HepG2 (cell line): ENCODE measurements at regions not wholly inside any gene's neighbourhood (a gene's known extent, or its start where the extent isn't known, plus 50 kb on each side); places are given as distances from the start of the nearest gene placed in this dataset.

Experiments used
- ATAC-seq: fragments of 200-7000 bp; cut with Tn5 transposase; 3 replicates; pipeline ENCODE4 v1.9.1; 2020; ENCODE audit warnings: mild to moderate bottlenecking, moderate library complexity
- BruUV-seq: library from RNA; stranded (reverse); fragments of 400-500 nt; replicated peaks from 2 replicates; lab custom pipeline; 2021; lab: Mats Ljungman, UMichigan
- CTCF ChIA-PET: fragments of 300-600 bp; formaldehyde crosslinking; extraction: SDS; loops from one replicate; lab custom pipeline; 2021; ENCODE audit warnings: low total read pairs, inconsistent platforms, low intra/inter-chr PET ratio; lab: Yijun Ruan, JAX
- POLR2A ChIA-PET: fragments of 350-600 bp; sonication (Branson Sonifier 250); formaldehyde crosslinking; loops from one replicate; lab custom pipeline; 2020; ENCODE audit warnings: antibody characterized with exemption, inconsistent platforms; lab: Yijun Ruan, JAX
- DNase-seq: peaks from one replicate; pipeline ENCODE4 v3.0.0-alpha.2; 2015; ENCODE audit warnings: low spot score
- FAIRE-seq: peaks from 3 replicates; lab custom pipeline; 2011; peaks lifted over from hg19 to GRCh38; lab: Jason Lieb, UNC
- H2AFZ ChIP-seq: one replicate; pipeline ENCODE4 v1.6.1; 2011; ENCODE audit warnings: low read length, inconsistent platforms
- H3K27ac ChIP-seq: fragments of 300-600 bp; 3 replicates; pipeline ENCODE4 v1.8.0; 2011; ENCODE audit warnings: mixed run types, mild to moderate bottlenecking, mixed read lengths, low read length, inconsistent platforms; ENCODE audit not compliant: insufficient read depth; ENCODE audit errors: extremely low read length
- H3K27me3 ChIP-seq, 2 experiments: fragments of 200-600 bp in 1 of 2; 2 replicates in 1 of 2; 3 replicates in 1 of 2; pipeline versions ENCODE4 v1.6.0 to v1.8.0; 2011; ENCODE audit warnings: low read length in 2 of 2, mild to moderate bottlenecking in 2 of 2, moderate library complexity in 2 of 2, inconsistent platforms in 1 of 2; ENCODE audit not compliant: insufficient read depth in 2 of 2, control insufficient read depth in 1 of 2
- H3K36me3 ChIP-seq, 2 experiments: fragments of 200-600 bp in 1 of 2; replicated peaks in 1 of 2; 2 replicates in 1 of 2; 3 replicates in 1 of 2; pipeline versions ENCODE4 v1.5.1 to v1.8.0; 2011; ENCODE audit warnings: low read length in 2 of 2, inconsistent platforms in 1 of 2; ENCODE audit not compliant: insufficient read depth in 2 of 2, control insufficient read depth in 1 of 2
- H3K4me1 ChIP-seq: 2 replicates; pipeline ENCODE4 v1.5.1; 2012; ENCODE audit warnings: low read length, inconsistent platforms; ENCODE audit not compliant: insufficient read depth
- H3K4me2 ChIP-seq: 2 replicates; pipeline ENCODE4 v1.6.0; 2011; ENCODE audit warnings: low read depth, low read length, inconsistent platforms
- H3K4me3 ChIP-seq, 3 experiments: fragments of 200-600 bp in 1 of 3; sonication (generic), shearing (Covaris generic) in 1 of 3; replicated peaks in 1 of 3; 2 replicates each; pipeline ENCODE4 v1.5.1; 2011 to 2016; ENCODE audit warnings: low read length in 3 of 3, inconsistent platforms in 2 of 3, low read depth in 2 of 3, mild to moderate bottlenecking in 2 of 3, control low read depth in 1 of 3, mixed read lengths in 1 of 3; ENCODE audit not compliant: insufficient read depth in 1 of 3
- H3K79me2 ChIP-seq: one replicate; pipeline ENCODE4 v1.6.1; 2011; ENCODE audit warnings: low read length, inconsistent platforms; ENCODE audit not compliant: insufficient read depth
- H3K9ac ChIP-seq: 2 replicates; pipeline ENCODE4 v1.6.0; 2011; ENCODE audit warnings: mild to moderate bottlenecking, low read depth, low read length, inconsistent platforms; ENCODE audit not compliant: insufficient read depth
- H3K9me3 ChIP-seq: 2 replicates; pipeline ENCODE4 v1.5.1; 2012; ENCODE audit warnings: mild to moderate bottlenecking, low read length
- H4K20me1 ChIP-seq: 2 replicates; pipeline ENCODE4 v1.6.0; 2011; ENCODE audit warnings: inconsistent platforms, mild to moderate bottlenecking, low read length, moderate library complexity; ENCODE audit not compliant: insufficient read depth
- BRD4 ChIP-seq: sonication (generic); formaldehyde crosslinking; IDR thresholded peaks from 2 replicates; pipeline ENCODE4 v1.4.0; 2020; ENCODE audit warnings: missing genetic modification reagents
- CREBL2 ChIP-seq: sonication (generic); formaldehyde crosslinking; IDR thresholded peaks from 2 replicates; pipeline ENCODE4 v1.8.1; 2023; ENCODE audit warnings: missing genetic modification reagents, mild to moderate bottlenecking, borderline replicate concordance
- CREM ChIP-seq, 2 experiments: sonication (generic) in 1 of 2; formaldehyde crosslinking in 1 of 2; IDR thresholded peaks; 2 replicates each; pipeline versions ENCODE4 v1.4.0 to v1.6.1; 2016 to 2020; ENCODE audit warnings: antibody characterized with exemption in 1 of 2, mild to moderate bottlenecking in 1 of 2, missing genetic modification reagents in 1 of 2
- ELF4 ChIP-seq: sonication (generic); formaldehyde crosslinking; IDR thresholded peaks from 2 replicates; pipeline ENCODE4 v1.5.0; 2020; ENCODE audit warnings: missing genetic modification reagents, mild to moderate bottlenecking, moderate library complexity, borderline replicate concordance
- FLYWCH1 ChIP-seq: sonication (generic); formaldehyde crosslinking; IDR thresholded peaks from 2 replicates; pipeline ENCODE4 v1.8.1; 2023; ENCODE audit warnings: mild to moderate bottlenecking, missing genetic modification reagents
- JUND ChIP-seq: sonication (generic); formaldehyde crosslinking; IDR thresholded peaks from 2 replicates; pipeline ENCODE4 v1.8.0; 2022; ENCODE audit warnings: mild to moderate bottlenecking, missing genetic modification reagents
- MTF1 ChIP-seq: sonication (generic); formaldehyde crosslinking; IDR thresholded peaks from 2 replicates; pipeline ENCODE4 v1.5.0; 2020; ENCODE audit warnings: missing genetic modification reagents
- POLR2G ChIP-seq: fragments of 200-400 bp; formaldehyde crosslinking; IDR thresholded peaks from 2 replicates; pipeline ENCODE4 v1.6.1; 2018; ENCODE audit warnings: mild to moderate bottlenecking, low read depth, low read length, moderate library complexity
- SCMH1 ChIP-seq: sonication (generic); formaldehyde crosslinking; IDR thresholded peaks from 2 replicates; pipeline ENCODE4 v1.9.0; 2021; ENCODE audit warnings: missing genetic modification reagents, mild to moderate bottlenecking, borderline replicate concordance
- SIN3A ChIP-seq: IDR thresholded peaks from 2 replicates; pipeline ENCODE4 v1.6.1; 2011; ENCODE audit warnings: low read depth, mild to moderate bottlenecking, control low read depth, low read length, borderline replicate concordance
- TFAP4 ChIP-seq: sonication (generic); IDR thresholded peaks from 2 replicates; pipeline ENCODE4 v1.6.1; 2016; ENCODE audit warnings: low read depth, borderline replicate concordance
- TFE3 ChIP-seq: IDR thresholded peaks from 2 replicates; pipeline ENCODE4 v1.6.1; 2016
- ZBTB20 ChIP-seq: sonication (generic); formaldehyde crosslinking; IDR thresholded peaks from 2 replicates; pipeline ENCODE4 v1.8.1; 2023; ENCODE audit warnings: missing genetic modification reagents, low read depth, mild to moderate bottlenecking, borderline replicate concordance
- ZBTB38 ChIP-seq: sonication (generic); formaldehyde crosslinking; IDR thresholded peaks from 2 replicates; pipeline ENCODE4 v1.5.1; 2020; ENCODE audit warnings: mild to moderate bottlenecking, missing genetic modification reagents
- ZFP62 ChIP-seq: sonication (generic); formaldehyde crosslinking; IDR thresholded peaks from 2 replicates; pipeline ENCODE4 v1.4.0; 2020; ENCODE audit warnings: missing genetic modification reagents
- ZFX ChIP-seq: sonication (generic); formaldehyde crosslinking; IDR thresholded peaks from 2 replicates; pipeline ENCODE4 v1.4.0; 2020; ENCODE audit warnings: mild to moderate bottlenecking, low read depth, missing genetic modification reagents, moderate library complexity
- ZKSCAN5 ChIP-seq: sonication (generic); formaldehyde crosslinking; IDR thresholded peaks from 2 replicates; pipeline ENCODE4 v1.5.1; 2020; ENCODE audit warnings: mild to moderate bottlenecking, missing genetic modification reagents
- ZNF468 ChIP-seq: sonication (generic); formaldehyde crosslinking; IDR thresholded peaks from 2 replicates; pipeline ENCODE4 v1.8.0; 2022; ENCODE audit warnings: mild to moderate bottlenecking, moderate library complexity, missing genetic modification reagents
- ZNF530 ChIP-seq: sonication (generic); formaldehyde crosslinking; IDR thresholded peaks from 2 replicates; pipeline ENCODE4 v1.5.0; 2020; ENCODE audit warnings: low read depth, mild to moderate bottlenecking, missing genetic modification reagents
- ZNF782 ChIP-seq: sonication (generic); formaldehyde crosslinking; IDR thresholded peaks from 2 replicates; pipeline ENCODE4 v1.4.0; 2020; ENCODE audit warnings: missing genetic modification reagents, mild to moderate bottlenecking, borderline replicate concordance
- WGBS: methylation state at CpG from one replicate; pipeline ENCODE4 v1.1.6; 2017; ENCODE audit warnings: low lambda C conversion rate; 5-methylcytosine and 5-hydroxymethylcytosine counted together
- in situ Hi-C: cut with HindIII; loops from 2 replicates; pipeline ENCODE4 v1.10.0; 2017; ENCODE audit warnings: low pct_unique_long_range_greater_than_20kb; ENCODE audit not compliant: extremely low pct_ligation_motif_present
- intact Hi-C: fragments of 100-400 bp; cut with micrococcal nuclease; formaldehyde crosslinking; loops from one replicate; pipeline ENCODE4 v1.10.0; 2022; ENCODE audit not compliant: unreplicated experiment

GRCh38 chr21:18620436-18620835, 216.9 kb upstream of the TMPRSS15 start:
- FAIRE-seq = no peak
- H3K79me2 ChIP-seq = no peaks in the 10 kb centered on the region
- H3K27me3 ChIP-seq = no peaks in the 10 kb centered on the region
- no peaks in the 10 kb centered on the region for H3K4me1 ChIP-seq
- intact Hi-C loops = no loop called here
- H3K27ac ChIP-seq = no peak overlapping the region
- DNase-seq = no peak
- H2AFZ ChIP-seq = no peak overlapping the region
- CTCF ChIA-PET = no interaction called here
- no peak for ATAC-seq
- no peak overlapping the region for H3K4me2 ChIP-seq
- TF ChIP-seq ZNF782 (CRISPR knock-in tag) (no peak), ELF4 (CRISPR knock-in tag) (no peak), ZKSCAN5 (no peak), FLYWCH1 (CRISPR knock-in tag) (no peak), TFAP4 (no peak)
- no peaks in the 10 kb centered on the region for H3K36me3 ChIP-seq
- POLR2A ChIA-PET = no interaction called here
- in situ Hi-C loops = no loop called here
- 29% methylated on average over 4 of the region's 4 CpGs for WGBS
- H3K4me3 ChIP-seq = no peak overlapping the region
- H3K9me3 ChIP-seq = peaks cover 85% of the 10 kb centered on the region
- H3K9ac ChIP-seq = no peak overlapping the region
- BruUV-seq = no TSS peak
- no peaks in the 10 kb centered on the region for H4K20me1 ChIP-seq

GRCh38 chr21:18622383-18622782, 218.8 kb upstream of the TMPRSS15 start:
- no peaks in the 10 kb centered on the region for H4K20me1 ChIP-seq
- H3K27me3 ChIP-seq = no peaks in the 10 kb centered on the region
- in situ Hi-C loops = no loop called here
- no TSS peak for BruUV-seq
- no peaks in the 10 kb centered on the region for H3K36me3 ChIP-seq
- no peak overlapping the region for H2AFZ ChIP-seq
- H3K4me2 ChIP-seq = no peak overlapping the region
- POLR2A ChIA-PET = no interaction called here
- H3K9ac ChIP-seq = no peak overlapping the region
- H3K4me3 ChIP-seq = no peak overlapping the region
- H3K4me1 ChIP-seq = no peaks in the 10 kb centered on the region
- no peak for FAIRE-seq
- H3K27ac ChIP-seq = no peak overlapping the region
- intact Hi-C loops = no loop called here
- no peaks in the 10 kb centered on the region for H3K79me2 ChIP-seq
- DNase-seq = no peak
- H3K9me3 ChIP-seq = peaks cover 82% of the 10 kb centered on the region
- no peak for ATAC-seq
- CTCF ChIA-PET = no interaction called here
- TF ChIP-seq ZBTB38 (CRISPR knock-in tag) = no peak
- TF ChIP-seq ZNF530 (CRISPR knock-in tag) = no peak
- no peak for TF ChIP-seq SIN3A
- TF ChIP-seq MTF1 = no peak
- no peak for TF ChIP-seq ZFP62
- TF ChIP-seq POLR2G = no peak
- no peak for TF ChIP-seq BRD4 (CRISPR knock-in tag)
- TF ChIP-seq JUND = no peak
- no peak for TF ChIP-seq CREBL2 (CRISPR knock-in tag)
- no peak for TF ChIP-seq TFE3 (CRISPR knock-in tag)
- no peak for TF ChIP-seq ZFX (CRISPR knock-in tag)
- TF ChIP-seq CREM (IDR thresholded peaks at IDR 0.05) = no peak
- no peak for TF ChIP-seq CREM (CRISPR knock-in tag; IDR thresholded peaks at IDR 0.05)
- TF ChIP-seq ZNF468 (CRISPR knock-in tag) = no peak
- TF ChIP-seq SCMH1 (CRISPR knock-in tag) = no peak
- no peak for TF ChIP-seq ZBTB20 (CRISPR knock-in tag)
